ENCODE measurements at regions not wholly inside any gene's neighbourhood (a gene's known extent, or its start where the extent isn't known, plus 50 kb on each side); places are given as distances from the start of the nearest gene placed in this dataset.

DNA sequence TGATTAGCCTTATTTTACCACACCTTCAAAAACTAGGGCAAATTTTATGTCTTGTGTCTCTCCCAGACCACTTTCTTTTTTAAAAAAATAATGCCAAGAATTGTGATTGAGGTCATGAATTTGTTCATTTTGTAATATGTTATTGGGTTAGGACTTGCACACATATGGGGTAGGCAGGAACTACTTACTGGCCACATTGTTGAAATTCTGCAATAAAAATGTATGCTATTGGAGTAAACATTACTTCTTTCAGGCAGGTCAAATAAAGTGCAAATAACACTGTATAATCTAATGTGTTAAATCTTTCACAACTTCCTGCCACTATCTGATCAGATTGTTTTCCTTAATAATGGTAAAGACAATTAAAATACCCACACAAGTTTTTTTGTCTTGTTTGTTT lies 166.6 kb upstream of the COL11A1 start:
- TF ChIP-seq POLR2AphosphoS5 (IDR thresholded peaks at IDR 0.05), result no peak
- TF ChIP-seq, protein P1, sequence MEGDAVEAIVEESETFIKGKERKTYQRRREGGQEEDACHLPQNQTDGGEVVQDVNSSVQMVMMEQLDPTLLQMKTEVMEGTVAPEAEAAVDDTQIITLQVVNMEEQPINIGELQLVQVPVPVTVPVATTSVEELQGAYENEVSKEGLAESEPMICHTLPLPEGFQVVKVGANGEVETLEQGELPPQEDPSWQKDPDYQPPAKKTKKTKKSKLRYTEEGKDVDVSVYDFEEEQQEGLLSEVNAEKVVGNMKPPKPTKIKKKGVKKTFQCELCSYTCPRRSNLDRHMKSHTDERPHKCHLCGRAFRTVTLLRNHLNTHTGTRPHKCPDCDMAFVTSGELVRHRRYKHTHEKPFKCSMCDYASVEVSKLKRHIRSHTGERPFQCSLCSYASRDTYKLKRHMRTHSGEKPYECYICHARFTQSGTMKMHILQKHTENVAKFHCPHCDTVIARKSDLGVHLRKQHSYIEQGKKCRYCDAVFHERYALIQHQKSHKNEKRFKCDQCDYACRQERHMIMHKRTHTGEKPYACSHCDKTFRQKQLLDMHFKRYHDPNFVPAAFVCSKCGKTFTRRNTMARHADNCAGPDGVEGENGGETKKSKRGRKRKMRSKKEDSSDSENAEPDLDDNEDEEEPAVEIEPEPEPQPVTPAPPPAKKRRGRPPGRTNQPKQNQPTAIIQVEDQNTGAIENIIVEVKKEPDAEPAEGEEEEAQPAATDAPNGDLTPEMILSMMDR (IDR thresholded peaks at IDR 0.05), result no peak

All from sigmoid colon (tissue), 4 donors.